HCT116 (cell line): ENCODE measurements at regions not wholly inside any gene's neighbourhood (a gene's known extent, or its start where the extent isn't known, plus 50 kb on each side); places are given as distances from the start of the nearest gene placed in this dataset.

Experiments used
- POLR2AphosphoS5 ChIP-seq: IDR thresholded peaks from 2 replicates; pipeline ENCODE4 v1.6.1; 2011; ENCODE audit warnings: mild to moderate bottlenecking, low read depth, low read length, moderate library complexity
- RAD21 ChIP-seq: IDR thresholded peaks from 2 replicates; pipeline ENCODE4 v1.6.1; 2012; ENCODE audit warnings: low read depth, mild to moderate bottlenecking
- TF ChIP-seq, protein P1 (sequence below), 3 experiments: fragments of 200-600 bp in 1 of 3; sonication (generic) in 1 of 3; IDR thresholded peaks in 2 of 3; conservative IDR thresholded peaks in 1 of 3; 2 replicates each; pipeline ENCODE4 v1.5.1; 2012 to 2017; ENCODE audit warnings: low read depth in 2 of 3, low read length in 2 of 3, antibody characterized with exemption in 1 of 3, borderline replicate concordance in 1 of 3, control low read depth in 1 of 3, mild to moderate bottlenecking in 1 of 3, mixed read lengths in 1 of 3, mixed run types in 1 of 3, moderate library complexity in 1 of 3; ENCODE audit not compliant: insufficient read depth in 1 of 3

DNA sequence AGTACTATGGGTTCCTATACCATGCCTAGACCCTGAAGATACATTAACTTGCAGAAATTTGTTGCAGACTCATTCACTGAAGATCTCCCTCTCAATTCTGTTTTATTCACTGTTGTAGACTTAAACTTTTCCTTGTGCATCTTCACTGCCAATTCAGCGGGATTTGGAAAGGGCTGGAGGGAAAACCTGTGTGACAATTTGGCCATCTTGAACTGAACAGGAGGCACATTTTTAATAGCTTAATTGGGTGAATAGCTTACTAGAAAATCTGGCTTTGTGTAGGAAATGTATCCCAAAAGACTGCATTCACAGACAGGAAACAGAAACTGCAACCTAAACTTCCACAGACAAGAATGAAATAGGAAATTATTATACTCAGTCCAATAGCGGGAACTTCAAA lies 512.3 kb downstream of the XIRP2 start:
- TF ChIP-seq POLR2AphosphoS5 = no peak
- no peak for TF ChIP-seq RAD21
- TF ChIP-seq, protein P1, sequence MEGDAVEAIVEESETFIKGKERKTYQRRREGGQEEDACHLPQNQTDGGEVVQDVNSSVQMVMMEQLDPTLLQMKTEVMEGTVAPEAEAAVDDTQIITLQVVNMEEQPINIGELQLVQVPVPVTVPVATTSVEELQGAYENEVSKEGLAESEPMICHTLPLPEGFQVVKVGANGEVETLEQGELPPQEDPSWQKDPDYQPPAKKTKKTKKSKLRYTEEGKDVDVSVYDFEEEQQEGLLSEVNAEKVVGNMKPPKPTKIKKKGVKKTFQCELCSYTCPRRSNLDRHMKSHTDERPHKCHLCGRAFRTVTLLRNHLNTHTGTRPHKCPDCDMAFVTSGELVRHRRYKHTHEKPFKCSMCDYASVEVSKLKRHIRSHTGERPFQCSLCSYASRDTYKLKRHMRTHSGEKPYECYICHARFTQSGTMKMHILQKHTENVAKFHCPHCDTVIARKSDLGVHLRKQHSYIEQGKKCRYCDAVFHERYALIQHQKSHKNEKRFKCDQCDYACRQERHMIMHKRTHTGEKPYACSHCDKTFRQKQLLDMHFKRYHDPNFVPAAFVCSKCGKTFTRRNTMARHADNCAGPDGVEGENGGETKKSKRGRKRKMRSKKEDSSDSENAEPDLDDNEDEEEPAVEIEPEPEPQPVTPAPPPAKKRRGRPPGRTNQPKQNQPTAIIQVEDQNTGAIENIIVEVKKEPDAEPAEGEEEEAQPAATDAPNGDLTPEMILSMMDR (IDR thresholded peaks at IDR 0.05 in 2 of 3, conservative IDR thresholded peaks at IDR 0.05 in 1 of 3; ENCODE audit: borderline replicate concordance in 1 of 3, insufficient read depth in 1 of 3, low read depth in 2 of 3, low read length in 2 of 3) = no peak
